ENCODE measurements at regions not wholly inside any gene's neighbourhood (a gene's known extent, or its start where the extent isn't known, plus 50 kb on each side); places are given as distances from the start of the nearest gene placed in this dataset.

DNA sequence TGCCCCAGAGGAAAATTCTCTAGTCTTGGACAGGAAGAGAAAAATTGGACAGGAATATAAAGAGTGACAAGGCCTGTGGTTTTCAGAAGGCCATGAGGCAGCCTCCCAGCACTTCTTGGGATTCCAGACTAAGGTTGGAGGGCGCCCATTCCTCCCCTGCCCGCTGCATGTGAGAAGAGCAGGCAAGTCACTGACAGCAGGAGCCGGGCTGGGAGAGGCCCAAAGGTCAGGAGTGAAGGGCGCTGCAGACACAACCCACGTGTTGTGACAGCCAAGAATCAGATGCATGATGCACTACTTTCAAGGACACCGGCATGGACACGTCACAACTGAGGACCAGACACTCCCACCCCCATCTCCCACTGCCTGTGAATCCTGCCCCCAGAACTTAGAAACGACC is 256.7 kb downstream of the CBLN1 start:
- no peak overlapping the region for H3K4me3 ChIP-seq (ENCODE audit: low read depth, low read length)
- DNase-seq (ENCODE audit: low read depth), result no peak
- TF ChIP-seq, protein P1, sequence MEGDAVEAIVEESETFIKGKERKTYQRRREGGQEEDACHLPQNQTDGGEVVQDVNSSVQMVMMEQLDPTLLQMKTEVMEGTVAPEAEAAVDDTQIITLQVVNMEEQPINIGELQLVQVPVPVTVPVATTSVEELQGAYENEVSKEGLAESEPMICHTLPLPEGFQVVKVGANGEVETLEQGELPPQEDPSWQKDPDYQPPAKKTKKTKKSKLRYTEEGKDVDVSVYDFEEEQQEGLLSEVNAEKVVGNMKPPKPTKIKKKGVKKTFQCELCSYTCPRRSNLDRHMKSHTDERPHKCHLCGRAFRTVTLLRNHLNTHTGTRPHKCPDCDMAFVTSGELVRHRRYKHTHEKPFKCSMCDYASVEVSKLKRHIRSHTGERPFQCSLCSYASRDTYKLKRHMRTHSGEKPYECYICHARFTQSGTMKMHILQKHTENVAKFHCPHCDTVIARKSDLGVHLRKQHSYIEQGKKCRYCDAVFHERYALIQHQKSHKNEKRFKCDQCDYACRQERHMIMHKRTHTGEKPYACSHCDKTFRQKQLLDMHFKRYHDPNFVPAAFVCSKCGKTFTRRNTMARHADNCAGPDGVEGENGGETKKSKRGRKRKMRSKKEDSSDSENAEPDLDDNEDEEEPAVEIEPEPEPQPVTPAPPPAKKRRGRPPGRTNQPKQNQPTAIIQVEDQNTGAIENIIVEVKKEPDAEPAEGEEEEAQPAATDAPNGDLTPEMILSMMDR (IDR thresholded peaks at IDR 0.05; ENCODE audit: control insufficient read depth, extremely low read depth, insufficient read depth), result no peak

DNA sequence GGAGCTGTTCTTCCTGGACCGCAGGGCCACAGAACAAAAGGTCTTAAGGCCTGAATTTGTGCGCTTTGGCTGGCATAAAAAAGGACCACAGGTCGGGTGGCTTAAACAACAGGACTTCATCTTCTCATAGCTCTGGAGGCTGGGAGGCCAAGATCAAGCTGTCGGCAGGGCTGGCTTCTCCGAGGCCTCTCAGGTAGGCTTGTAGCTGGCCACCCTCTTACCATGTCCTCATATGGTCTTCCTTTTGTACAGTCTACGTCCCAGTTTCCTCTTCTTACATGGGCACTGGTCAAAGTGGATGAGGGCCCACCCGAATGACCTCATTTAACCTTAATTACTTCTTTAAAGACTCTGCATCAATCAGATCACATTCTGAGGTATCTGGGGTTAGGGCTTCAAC is 257.6 kb downstream of the CBLN1 start:
- no peak for DNase-seq (ENCODE audit: low read depth)
- TF ChIP-seq, protein P1 (IDR thresholded peaks at IDR 0.05; ENCODE audit: control insufficient read depth, extremely low read depth, insufficient read depth), result no peak
- no peak overlapping the region for H3K4me3 ChIP-seq (ENCODE audit: low read depth, low read length)

DNA sequence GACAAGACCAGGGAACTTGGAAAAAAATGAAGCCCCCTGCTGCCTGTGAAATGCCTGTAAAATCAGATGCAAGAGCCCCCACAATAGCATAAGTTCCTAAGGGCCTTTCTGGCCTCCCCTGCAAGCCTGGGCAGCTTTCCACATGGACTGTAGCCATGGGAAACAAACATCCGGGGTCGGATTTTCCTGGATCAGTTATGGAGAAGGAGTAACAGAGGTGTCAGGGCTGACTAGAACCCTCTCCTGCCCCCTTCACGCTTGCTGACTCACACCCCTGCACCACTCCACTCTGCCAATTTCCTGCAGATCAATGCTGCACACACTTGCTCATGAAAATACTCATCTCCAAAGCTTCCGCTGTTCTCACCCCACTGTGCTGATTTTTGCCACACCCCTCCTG is 258.6 kb downstream of the CBLN1 start:
- no peak overlapping the region for H3K4me3 ChIP-seq (ENCODE audit: low read depth, low read length)
- no peak for DNase-seq (ENCODE audit: low read depth)
- TF ChIP-seq, protein P1 (IDR thresholded peaks at IDR 0.05; ENCODE audit: control insufficient read depth, extremely low read depth, insufficient read depth), result no peak

DNA sequence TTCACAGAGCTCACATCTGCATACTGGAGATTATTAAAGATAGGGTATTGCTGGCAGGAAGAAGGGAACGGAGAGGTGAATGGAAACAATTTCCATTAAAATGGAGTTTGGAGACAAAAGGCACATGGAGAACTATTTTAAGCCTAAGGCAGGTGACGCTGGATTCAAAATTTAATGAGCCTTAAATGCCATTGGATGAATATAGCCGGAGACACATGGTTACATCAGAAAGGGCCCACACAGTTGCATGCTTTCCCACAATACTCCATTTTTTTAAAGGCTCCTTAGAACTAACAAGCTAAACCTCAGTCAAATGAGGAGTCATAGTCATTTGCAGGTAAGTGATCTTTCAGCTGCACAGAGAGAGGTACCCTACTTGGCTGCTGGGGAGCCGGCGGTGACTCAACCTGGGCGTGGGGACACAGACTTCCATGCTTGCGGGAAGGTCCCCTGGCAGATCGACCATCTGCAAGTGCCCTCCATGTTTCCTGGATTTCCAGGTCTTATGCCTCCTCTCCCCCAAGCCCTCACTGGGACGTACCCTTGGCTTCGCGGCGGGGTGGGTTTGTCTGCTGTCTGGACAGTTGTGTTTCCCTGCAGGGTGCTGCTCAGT is 259.2 kb downstream of the CBLN1 start:
- TF ChIP-seq, protein P1 (IDR thresholded peaks at IDR 0.05; ENCODE audit: control insufficient read depth, extremely low read depth, insufficient read depth), result no peak
- no peak overlapping the region for H3K4me3 ChIP-seq (ENCODE audit: low read depth, low read length)
- DNase-seq (ENCODE audit: low read depth), result no peak

DNA sequence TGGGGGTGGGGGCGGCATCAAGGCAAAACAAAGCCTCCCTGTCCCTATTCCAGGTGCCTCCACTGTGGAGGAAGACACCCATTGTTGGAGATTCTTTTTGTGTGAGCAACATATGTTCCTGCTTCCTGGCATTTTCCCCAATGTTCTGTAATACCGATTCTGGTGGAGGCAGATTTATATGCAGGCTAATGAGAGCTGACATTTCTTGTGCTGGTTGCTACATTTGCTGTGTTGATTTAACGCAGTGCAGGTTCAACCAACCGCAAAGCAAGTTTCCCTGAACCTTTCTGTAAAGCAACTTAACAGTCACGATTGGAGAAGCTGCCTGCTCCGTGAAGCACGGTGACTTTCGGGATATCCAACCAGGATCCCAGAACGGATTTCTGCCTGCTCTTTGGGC is 260.5 kb downstream of the CBLN1 start:
- no peak overlapping the region for H3K4me3 ChIP-seq (ENCODE audit: low read depth, low read length)
- DNase-seq (ENCODE audit: low read depth), result no peak
- TF ChIP-seq, protein P1 (IDR thresholded peaks at IDR 0.05; ENCODE audit: control insufficient read depth, extremely low read depth, insufficient read depth), result no peak

DNA sequence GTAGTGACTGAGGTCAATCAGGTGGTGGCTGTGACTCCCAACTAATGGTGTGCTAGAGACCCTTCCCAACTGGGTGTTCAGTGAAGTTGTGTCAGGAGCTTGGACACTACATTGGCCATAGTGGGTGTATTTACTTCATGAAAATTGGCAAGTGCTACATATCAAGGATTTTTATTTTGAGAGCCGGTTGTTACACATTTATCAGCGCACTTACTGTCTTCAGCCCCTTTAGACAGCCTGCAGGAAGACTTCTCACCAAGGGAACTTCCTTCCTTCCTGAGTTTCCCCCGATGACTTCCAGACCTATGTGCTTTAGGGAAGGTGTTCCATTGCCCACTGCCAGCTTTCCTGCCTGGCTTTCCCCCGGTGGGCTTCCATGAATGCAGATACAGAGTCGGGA is 261.2 kb downstream of the CBLN1 start:
- DNase-seq (ENCODE audit: low read depth), result no peak
- TF ChIP-seq, protein P1 (IDR thresholded peaks at IDR 0.05; ENCODE audit: control insufficient read depth, extremely low read depth, insufficient read depth), result no peak
- no peak overlapping the region for H3K4me3 ChIP-seq (ENCODE audit: low read depth, low read length)

DNA sequence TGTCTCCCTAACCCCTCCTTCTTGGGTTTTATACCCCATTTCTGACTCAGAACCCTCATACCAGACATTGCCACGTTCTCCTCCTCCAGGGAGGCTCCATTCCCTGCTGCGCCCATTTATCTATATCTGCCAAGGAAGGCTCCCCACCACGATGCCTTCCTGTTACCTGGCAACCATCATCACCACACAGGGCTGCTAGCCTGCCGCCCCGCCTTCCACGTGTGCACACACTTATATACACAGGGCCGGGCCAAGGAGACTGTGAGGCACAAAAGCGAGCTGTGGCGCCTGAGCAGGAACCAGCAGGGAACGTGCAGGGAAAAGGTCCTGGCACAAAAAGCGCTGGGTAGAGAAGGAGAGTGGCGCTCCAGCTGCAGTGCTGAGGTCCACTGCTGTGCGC is 261.8 kb downstream of the CBLN1 start:
- no peak overlapping the region for H3K4me3 ChIP-seq (ENCODE audit: low read depth, low read length)
- TF ChIP-seq, protein P1 (IDR thresholded peaks at IDR 0.05; ENCODE audit: control insufficient read depth, extremely low read depth, insufficient read depth), result no peak
- no peak for DNase-seq (ENCODE audit: low read depth)
